Kidney tubule cell (primary cell): ENCODE measurements at regions not wholly inside any gene's neighbourhood (a gene's known extent, or its start where the extent isn't known, plus 50 kb on each side); places are given as distances from the start of the nearest gene placed in this dataset.

Experiments used
- DNase-seq: peaks from one replicate; pipeline ENCODE4 v3.0.0-alpha.2; 2018; ENCODE audit warnings: low spot score

DNA sequence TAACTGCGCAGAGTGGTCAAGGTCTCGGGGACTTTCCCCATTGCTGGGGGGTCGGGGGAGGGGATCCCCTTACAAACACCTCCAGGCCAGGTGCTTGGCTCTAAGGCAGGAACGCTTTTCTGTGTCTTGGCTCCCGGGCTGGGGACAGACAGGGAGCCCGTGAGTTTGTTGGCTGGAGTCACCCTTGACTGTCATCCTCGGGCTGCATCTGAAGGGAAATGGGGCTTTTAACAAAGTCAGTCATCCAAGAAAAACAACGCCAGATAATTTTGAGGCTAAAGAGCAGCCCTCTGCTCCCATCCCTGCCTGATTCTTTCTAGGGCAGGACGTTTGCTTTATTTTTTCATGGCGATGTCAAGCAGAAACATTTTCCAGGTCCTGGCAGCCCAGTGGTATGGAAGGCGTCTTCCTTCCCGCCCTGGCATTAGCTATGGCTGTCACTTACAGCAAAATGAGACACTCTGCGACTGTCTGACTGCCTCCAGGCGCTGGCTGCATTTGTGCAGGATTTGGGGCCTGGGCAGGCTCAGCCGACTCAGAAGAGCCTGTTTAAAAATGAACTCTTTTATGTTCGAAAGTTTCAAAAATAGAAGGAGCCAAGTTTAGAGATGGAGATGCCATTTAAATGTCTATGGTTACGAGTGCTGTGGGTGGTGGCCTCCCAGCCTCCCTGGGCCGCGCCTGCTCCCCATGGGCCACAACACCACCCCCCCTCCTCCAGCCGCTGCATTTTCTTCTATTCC, 54.7 kb upstream of the TNS3 start:
- no peak for DNase-seq

DNA sequence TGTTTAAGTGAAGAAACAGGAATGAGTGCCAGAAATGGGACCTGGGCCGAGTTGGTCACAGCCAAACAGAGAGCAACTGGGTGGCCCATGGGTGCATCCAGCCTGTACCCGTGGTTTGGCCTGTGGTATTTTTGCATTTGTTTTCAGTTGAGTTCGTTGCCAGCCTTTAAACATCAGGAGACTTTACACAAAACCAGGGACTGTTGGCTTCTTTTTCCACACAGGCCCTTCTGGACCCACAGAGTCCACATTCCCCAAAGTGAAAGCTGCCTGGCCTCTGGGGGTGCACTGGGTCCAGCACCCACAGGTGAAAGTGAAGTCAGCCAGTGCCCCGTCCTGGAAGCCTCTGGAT, 54.1 kb upstream of the TNS3 start:
- no peak for DNase-seq

DNA sequence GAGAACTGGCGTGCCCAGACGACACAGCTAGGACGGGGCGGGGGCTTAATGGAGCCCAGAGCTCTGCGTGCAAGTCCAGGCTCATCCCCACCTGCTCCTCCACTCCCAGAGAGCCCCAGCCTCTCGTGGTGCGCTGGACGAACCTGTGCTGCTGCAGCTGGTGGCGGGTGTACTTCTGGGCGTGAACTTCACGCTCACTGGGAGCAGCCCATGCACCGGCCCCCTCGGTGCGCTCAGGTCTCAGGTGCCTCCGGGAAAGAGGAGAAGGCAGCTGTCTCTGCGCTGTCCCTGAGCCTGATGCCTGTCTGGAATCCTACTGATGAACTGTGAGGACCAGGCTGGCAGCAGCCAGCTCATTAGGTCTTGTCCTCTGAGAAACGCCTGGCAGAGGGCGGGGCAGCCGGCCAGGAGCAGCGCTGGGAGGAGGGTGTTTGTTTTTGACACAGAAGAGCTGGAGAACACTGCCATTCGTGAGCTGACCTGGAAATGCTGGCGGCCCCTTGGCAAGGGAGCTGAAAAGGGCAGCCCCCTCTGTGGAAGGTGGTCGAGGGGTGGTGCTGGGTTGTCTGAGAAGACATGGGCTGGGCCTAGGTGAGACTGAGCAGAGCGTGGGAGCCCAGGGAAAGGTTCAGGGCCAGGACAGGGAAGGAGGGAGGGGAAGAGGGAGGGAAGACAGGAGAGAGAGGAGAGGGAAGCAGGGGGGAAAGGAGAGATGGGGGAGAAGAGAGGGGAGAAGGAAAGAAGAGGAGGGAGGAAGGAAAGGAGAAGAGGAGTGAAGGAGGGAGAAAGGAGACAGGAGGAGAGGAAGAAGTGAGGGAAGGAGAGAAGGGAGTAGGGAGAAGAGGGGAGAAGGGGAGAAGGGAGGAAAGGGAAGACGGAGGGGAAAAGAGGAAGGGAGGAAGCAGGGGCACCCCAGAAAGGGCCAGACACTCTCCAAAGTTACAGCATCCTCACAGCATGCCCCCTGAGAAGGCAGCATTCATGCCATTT, 53.5 kb upstream of the TNS3 start:
- DNase-seq = peak; percentile 57

DNA sequence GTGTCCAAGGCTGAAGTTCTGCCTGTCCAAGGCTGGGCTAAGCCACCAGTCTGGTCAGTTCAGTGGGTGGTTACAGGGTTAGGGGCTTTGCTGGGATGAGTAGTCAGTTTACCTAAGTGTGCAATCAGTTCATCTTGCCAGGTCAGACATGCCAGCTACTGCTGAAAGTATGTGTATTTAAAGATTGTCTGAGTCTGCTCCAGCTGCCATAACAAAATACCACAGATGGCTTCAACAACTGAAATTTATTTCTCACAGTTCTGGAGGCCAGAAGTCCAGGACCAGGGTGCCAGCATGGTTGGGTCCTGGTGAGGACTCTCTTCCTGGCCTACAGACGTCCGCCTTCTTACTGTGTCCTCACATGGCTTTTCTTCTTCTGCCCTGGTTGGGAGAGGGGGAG, 52.4 kb upstream of the TNS3 start:
- no peak for DNase-seq

DNA sequence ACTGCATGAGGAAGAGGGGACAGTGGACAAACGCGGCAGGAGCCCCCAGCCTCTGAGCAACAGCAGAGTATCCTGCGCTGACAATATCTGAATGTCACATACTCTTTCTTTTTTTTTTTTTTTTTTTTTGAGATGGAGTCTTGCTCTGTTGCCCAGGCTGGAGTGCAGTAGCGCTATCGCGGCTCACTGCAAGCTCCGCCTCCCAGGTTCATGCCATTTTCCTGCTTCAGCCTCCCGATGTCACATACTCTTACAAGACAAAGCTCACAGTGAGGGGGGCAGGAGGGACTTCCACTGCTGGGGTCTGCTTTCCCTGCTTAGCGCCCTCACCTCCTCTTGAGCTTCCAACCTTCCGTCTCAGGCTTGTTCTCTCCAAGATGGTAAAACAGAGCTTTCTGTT, 51.2 kb upstream of the TNS3 start:
- DNase-seq = no peak
